ENCODE measurements at regions not wholly inside any gene's neighbourhood (a gene's known extent, or its start where the extent isn't known, plus 50 kb on each side); places are given as distances from the start of the nearest gene placed in this dataset.

GRCh38 chr4:126775485-126776106, 857.2 kb upstream of the INTU start:
- TF ChIP-seq GATA2 (IDR thresholded peaks at IDR 0.05; ENCODE audit: low read depth, low read length) (no peak), GATA3 (IDR thresholded peaks at IDR 0.05; ENCODE audit: low read depth, low read length) (no peak)

All from SH-SY5Y (cell line).